Psoas muscle (tissue), 7 donors: ENCODE measurements at regions not wholly inside any gene's neighbourhood (a gene's known extent, or its start where the extent isn't known, plus 50 kb on each side); places are given as distances from the start of the nearest gene placed in this dataset.

ENCODE experiments used
- ATAC-seq, 4 donors: fragments of 200-7000 bp; cut with Tn5 transposase; one replicate each; pipeline ENCODE4 v1.9.1; 2020; ENCODE audit warnings: moderate library complexity in 3 of 4, mild to moderate bottlenecking in 2 of 4
- DNase-seq, 2 donors: peaks; one replicate each; pipeline ENCODE4 v3.0.0-alpha.2; 2020
- H3K27ac ChIP-seq: fragments of 200-600 bp; one replicate; pipeline ENCODE4 v1.8.0; 2022
- H3K27me3 ChIP-seq, 3 donors: fragments of 200-600 bp in 1 of 3; one replicate each; pipeline versions ENCODE4 v1.6.1 to v1.8.0; 2013 to 2022; ENCODE audit warnings: low read length in 2 of 3, mild to moderate bottlenecking in 2 of 3, moderate library complexity in 1 of 3; ENCODE audit not compliant: insufficient read depth in 3 of 3
- H3K36me3 ChIP-seq, 2 donors: fragments of 200-600 bp in 1 of 2; one replicate each; pipeline versions ENCODE4 v1.6.1 to v1.8.0; 2013 to 2022; ENCODE audit warnings: low read depth in 1 of 2, mild to moderate bottlenecking in 1 of 2, moderate library complexity in 1 of 2; ENCODE audit not compliant: insufficient read depth in 1 of 2
- H3K4me1 ChIP-seq: fragments of 200-600 bp; one replicate; pipeline ENCODE4 v1.8.0; 2022
- H3K4me3 ChIP-seq: fragments of 200-600 bp; one replicate; pipeline ENCODE4 v1.8.0; 2022; ENCODE audit warnings: mild to moderate bottlenecking
- H3K9me3 ChIP-seq: fragments of 200-600 bp; one replicate; pipeline ENCODE4 v1.8.0; 2022
- CTCF ChIP-seq: fragments of 200-600 bp; IDR thresholded peaks from one replicate; pipeline ENCODE4 v1.8.0; 2022; ENCODE audit warnings: antibody characterized with exemption
- WGBS, 3 donors: extraction: QIAGEN DNeasy Blood & Tissue Kit; methylation state at CpG; one replicate each; pipeline versions ENCODE4 v1.1.6 to v1.1.7; 2013; 5-methylcytosine and 5-hydroxymethylcytosine counted together
- intact Hi-C, 2 donors: fragments of 100-400 bp; cut with DNase I; formaldehyde crosslinking; loops; one replicate each; pipeline versions ENCODE4 v1.11.0 to v1.14.2; 2022
- donor health status: healthy with polysubstance abuse.
- donor health status: DM: no; HTN: no; CAD: no; lungs with moderate emphysema.
- donor health status: Bipolar disorder and iron deficiency.
- donor health status: healthy.
- donor health status: DM: yes; HTN: yes; CAD: no.
- donor health status: DM: no; HTN: no; CAD: no.
- donor health status: DM: yes; HTN: yes; CAD: no.

DNA sequence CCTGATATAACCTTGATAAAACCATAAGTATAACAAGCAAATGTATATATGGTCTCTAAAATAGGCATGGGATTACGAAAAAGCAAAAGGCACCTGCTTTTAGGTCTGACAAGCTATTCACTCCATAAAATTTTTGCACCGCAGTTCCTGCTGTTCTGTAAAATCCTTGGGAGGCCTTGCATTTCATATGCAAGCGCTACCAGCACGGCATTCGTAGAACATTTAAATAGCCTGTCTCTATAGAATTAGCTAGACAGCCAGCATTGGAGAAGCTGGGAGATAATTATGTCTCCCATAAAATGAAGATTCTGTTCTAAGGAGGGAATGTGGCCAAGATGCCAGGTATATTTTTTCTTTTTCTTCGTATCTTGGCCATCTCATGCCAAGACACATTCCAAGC, 64.5 kb upstream of the ATXN1 start:
- H3K27ac ChIP-seq = no peak overlapping the region
- no peak overlapping the region for H3K4me3 ChIP-seq
- WGBS, 3 donors = 93 to 98% (median 94%) methylated on average over 6 of the region's 6 CpGs
- ATAC-seq = no peak
- no peak for TF ChIP-seq CTCF
- no peak for DNase-seq
- H3K4me1 ChIP-seq = no peaks in the 10 kb centered on the region
- no peaks in the 10 kb centered on the region for H3K9me3 ChIP-seq
- H3K27me3 ChIP-seq = no peaks in the 10 kb centered on the region
- intact Hi-C loops = no loop called here
- no peaks in the 10 kb centered on the region for H3K36me3 ChIP-seq

GRCh38 chr6:16824845-16825685, 63.8 kb upstream of the ATXN1 start:
- intact Hi-C loops = no loop called here
- DNase-seq (no peak), ATAC-seq (no peak)
- Histone ChIP-seq H3K9me3 (no peaks in the 10 kb centered on the region), H3K36me3 (no peaks in the 10 kb centered on the region), H3K4me3 (no peak overlapping the region), H3K4me1 (no peaks in the 10 kb centered on the region), H3K27ac (no peak overlapping the region), H3K27me3 (no peaks in the 10 kb centered on the region)
- WGBS, 3 donors = 79 to 86% (median 82%) methylated on average over 10 of the region's 10 CpGs
- no peak for TF ChIP-seq CTCF

GRCh38 chr6:16823718-16824352, 62.6 kb upstream of the ATXN1 start:
- no peak overlapping the region for H3K4me3 ChIP-seq
- no peak for TF ChIP-seq CTCF
- DNase-seq (no peak), ATAC-seq (no peak)
- H3K36me3 ChIP-seq = no peaks in the 10 kb centered on the region
- 51 to 70% (median 62%) methylated on average over 2 of the region's 2 CpGs for WGBS, 3 donors
- H3K4me1 ChIP-seq = no peaks in the 10 kb centered on the region
- H3K27me3 ChIP-seq = no peaks in the 10 kb centered on the region
- no peaks in the 10 kb centered on the region for H3K9me3 ChIP-seq
- intact Hi-C loops = no loop called here
- no peak overlapping the region for H3K27ac ChIP-seq

DNA sequence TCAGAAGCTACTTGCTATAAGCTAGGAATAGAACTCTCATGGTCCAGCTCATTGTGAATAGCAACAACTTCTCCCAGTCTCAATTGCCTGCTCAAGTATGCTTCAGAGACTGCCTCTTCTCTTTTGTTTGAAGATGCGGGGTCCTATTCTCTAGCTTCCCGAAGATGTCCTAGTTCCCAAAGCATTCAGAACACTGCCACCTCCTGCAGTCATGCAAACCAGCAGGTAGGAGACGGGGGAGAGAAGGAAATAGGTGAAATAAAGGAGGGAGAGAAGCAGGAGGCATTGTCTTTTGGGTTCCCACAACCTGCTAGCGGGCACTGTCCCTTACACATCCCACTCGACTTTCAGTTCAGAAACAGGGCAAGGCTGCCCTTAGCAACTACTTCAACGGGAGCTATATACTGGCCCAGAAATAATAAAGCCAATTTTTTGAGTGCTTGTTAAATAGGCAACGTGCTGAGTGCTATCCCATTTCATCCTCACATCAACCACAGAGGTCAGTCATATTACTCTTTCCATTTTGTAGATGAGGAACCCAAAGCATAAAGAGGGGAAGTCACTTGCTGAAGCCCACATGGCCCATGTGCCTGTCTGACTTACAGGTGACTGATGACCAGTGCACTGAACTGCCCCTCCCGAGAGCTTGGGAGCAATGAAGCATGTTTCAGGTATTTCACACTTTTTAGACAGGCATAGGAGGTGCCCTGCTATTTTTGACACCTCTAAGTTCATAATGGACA, 61.9 kb upstream of the ATXN1 start:
- H3K9me3 ChIP-seq = no peaks in the 10 kb centered on the region
- H3K4me1 ChIP-seq = no peaks in the 10 kb centered on the region
- no peak overlapping the region for H3K4me3 ChIP-seq
- H3K27me3 ChIP-seq = no peaks in the 10 kb centered on the region
- no peak for TF ChIP-seq CTCF
- DNase-seq = no peak
- 71 to 82% (median 75%) methylated on average over 8 of the region's 8 CpGs for WGBS, 3 donors
- intact Hi-C loops = no loop called here
- H3K36me3 ChIP-seq = no peaks in the 10 kb centered on the region
- H3K27ac ChIP-seq = no peak overlapping the region
- no peak for ATAC-seq
